Esophagus squamous epithelium (tissue), 4 donors: ENCODE measurements at regions not wholly inside any gene's neighbourhood (a gene's known extent, or its start where the extent isn't known, plus 50 kb on each side); places are given as distances from the start of the nearest gene placed in this dataset.

Source experiments
- POLR2A ChIP-seq, 4 donors: fragments of 450-650 bp; IDR thresholded peaks; one replicate each; pipeline ENCODE4 v1.6.1; 2017; ENCODE audit warnings: antibody characterized with exemption in 4 of 4, mild to moderate bottlenecking in 4 of 4, moderate library complexity in 3 of 4
- TF ChIP-seq, protein P1 (sequence below), 6 experiments: fragments of 450-650 bp in 4 of 6; fragments of 200-600 bp in 2 of 6; sonication (generic) in 2 of 6; IDR thresholded peaks; one replicate each; pipeline ENCODE4 v1.5.1; 2016 to 2019; ENCODE audit warnings: antibody characterized with exemption in 6 of 6, mild to moderate bottlenecking in 4 of 6, moderate library complexity in 4 of 6

GRCh38 chr6:19042420-19042819 lies 655.3 kb downstream of the RNF144B start:
- TF ChIP-seq, protein P1, sequence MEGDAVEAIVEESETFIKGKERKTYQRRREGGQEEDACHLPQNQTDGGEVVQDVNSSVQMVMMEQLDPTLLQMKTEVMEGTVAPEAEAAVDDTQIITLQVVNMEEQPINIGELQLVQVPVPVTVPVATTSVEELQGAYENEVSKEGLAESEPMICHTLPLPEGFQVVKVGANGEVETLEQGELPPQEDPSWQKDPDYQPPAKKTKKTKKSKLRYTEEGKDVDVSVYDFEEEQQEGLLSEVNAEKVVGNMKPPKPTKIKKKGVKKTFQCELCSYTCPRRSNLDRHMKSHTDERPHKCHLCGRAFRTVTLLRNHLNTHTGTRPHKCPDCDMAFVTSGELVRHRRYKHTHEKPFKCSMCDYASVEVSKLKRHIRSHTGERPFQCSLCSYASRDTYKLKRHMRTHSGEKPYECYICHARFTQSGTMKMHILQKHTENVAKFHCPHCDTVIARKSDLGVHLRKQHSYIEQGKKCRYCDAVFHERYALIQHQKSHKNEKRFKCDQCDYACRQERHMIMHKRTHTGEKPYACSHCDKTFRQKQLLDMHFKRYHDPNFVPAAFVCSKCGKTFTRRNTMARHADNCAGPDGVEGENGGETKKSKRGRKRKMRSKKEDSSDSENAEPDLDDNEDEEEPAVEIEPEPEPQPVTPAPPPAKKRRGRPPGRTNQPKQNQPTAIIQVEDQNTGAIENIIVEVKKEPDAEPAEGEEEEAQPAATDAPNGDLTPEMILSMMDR (IDR thresholded peaks at IDR 0.05): no peak
- TF ChIP-seq POLR2A (IDR thresholded peaks at IDR 0.05): no peak
